ENCODE measurements at regions not wholly inside any gene's neighbourhood (a gene's known extent, or its start where the extent isn't known, plus 50 kb on each side); places are given as distances from the start of the nearest gene placed in this dataset.

DNA sequence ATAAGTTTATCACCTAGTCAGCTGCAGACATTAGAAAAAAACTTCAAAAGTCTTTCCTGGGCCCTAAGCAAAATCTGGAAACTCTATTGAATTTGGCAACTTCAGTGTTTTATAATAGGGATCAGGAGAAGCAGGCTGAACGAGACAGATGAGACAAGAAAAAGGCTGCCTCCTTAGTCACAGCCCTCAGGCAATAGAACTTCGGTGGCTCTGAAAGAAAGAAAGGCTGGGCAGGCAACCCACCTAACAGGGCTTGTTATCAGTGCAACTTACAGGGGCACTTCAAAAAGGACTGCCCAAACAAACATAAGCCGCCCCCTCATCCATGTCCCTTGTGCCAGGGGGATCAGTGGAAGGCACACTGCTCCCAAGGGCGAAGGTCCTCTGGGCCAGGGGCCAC is 657.9 kb upstream of the HS3ST5 start:
- TF ChIP-seq, protein P1, sequence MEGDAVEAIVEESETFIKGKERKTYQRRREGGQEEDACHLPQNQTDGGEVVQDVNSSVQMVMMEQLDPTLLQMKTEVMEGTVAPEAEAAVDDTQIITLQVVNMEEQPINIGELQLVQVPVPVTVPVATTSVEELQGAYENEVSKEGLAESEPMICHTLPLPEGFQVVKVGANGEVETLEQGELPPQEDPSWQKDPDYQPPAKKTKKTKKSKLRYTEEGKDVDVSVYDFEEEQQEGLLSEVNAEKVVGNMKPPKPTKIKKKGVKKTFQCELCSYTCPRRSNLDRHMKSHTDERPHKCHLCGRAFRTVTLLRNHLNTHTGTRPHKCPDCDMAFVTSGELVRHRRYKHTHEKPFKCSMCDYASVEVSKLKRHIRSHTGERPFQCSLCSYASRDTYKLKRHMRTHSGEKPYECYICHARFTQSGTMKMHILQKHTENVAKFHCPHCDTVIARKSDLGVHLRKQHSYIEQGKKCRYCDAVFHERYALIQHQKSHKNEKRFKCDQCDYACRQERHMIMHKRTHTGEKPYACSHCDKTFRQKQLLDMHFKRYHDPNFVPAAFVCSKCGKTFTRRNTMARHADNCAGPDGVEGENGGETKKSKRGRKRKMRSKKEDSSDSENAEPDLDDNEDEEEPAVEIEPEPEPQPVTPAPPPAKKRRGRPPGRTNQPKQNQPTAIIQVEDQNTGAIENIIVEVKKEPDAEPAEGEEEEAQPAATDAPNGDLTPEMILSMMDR (IDR thresholded peaks at IDR 0.05; ENCODE audit: insufficient read depth, low read depth, low read length), result no peak
- TF ChIP-seq EZH2 (IDR thresholded peaks at IDR 0.05; ENCODE audit: insufficient read depth, low read length), result no peak

All from astrocyte (in vitro differentiated cells and primary cell).